GM23338 (cell line): ENCODE measurements at regions not wholly inside any gene's neighbourhood (a gene's known extent, or its start where the extent isn't known, plus 50 kb on each side); places are given as distances from the start of the nearest gene placed in this dataset.

ENCODE experiments used
- ATAC-seq: fragments of 200-7000 bp; cut with Tn5 transposase; 3 replicates; pipeline ENCODE4 v1.9.1; 2020
- DNase-seq: peaks from one replicate; pipeline ENCODE4 v3.0.0-alpha.2; 2015; ENCODE audit warnings: low spot score
- H2AFZ ChIP-seq: fragments of 200-600 bp; sonication (generic); 2 replicates; pipeline ENCODE4 v1.8.0; 2016; ENCODE audit warnings: antibody characterized with exemption, mild to moderate bottlenecking, moderate library complexity
- H3F3A ChIP-seq: fragments of 200-600 bp; sonication (generic); replicated peaks from 2 replicates; pipeline ENCODE4 v1.8.0; 2017; ENCODE audit warnings: antibody characterized with exemption, mixed run types, low read depth
- H3K27ac ChIP-seq: fragments of 200-600 bp; sonication (generic); 2 replicates; pipeline ENCODE4 v1.6.1; 2016; ENCODE audit warnings: low read depth
- H3K27me3 ChIP-seq: fragments of 200-600 bp; sonication (generic); 2 replicates; pipeline ENCODE4 v1.8.0; 2016; ENCODE audit warnings: mild to moderate bottlenecking, mixed run types, moderate library complexity; ENCODE audit not compliant: insufficient read depth
- H3K36me3 ChIP-seq: fragments of 200-600 bp; sonication (generic); 2 replicates; pipeline ENCODE4 v1.8.0; 2016; ENCODE audit warnings: mild to moderate bottlenecking; ENCODE audit not compliant: insufficient read depth
- H3K4me1 ChIP-seq: fragments of 200-600 bp; sonication (generic); 2 replicates; pipeline ENCODE4 v1.8.0; 2016; ENCODE audit warnings: mild to moderate bottlenecking, moderate library complexity; ENCODE audit not compliant: insufficient read depth
- H3K4me2 ChIP-seq: fragments of 200-600 bp; sonication (generic); 2 replicates; pipeline ENCODE4 v1.7.1; 2017; ENCODE audit warnings: mixed run types
- H3K4me3 ChIP-seq: fragments of 200-600 bp; sonication (generic); 2 replicates; pipeline ENCODE4 v1.6.1; 2016; ENCODE audit warnings: mixed run types
- H3K79me2 ChIP-seq: fragments of 200-600 bp; sonication (generic); replicated peaks from 2 replicates; pipeline ENCODE4 v1.8.0; 2017; ENCODE audit warnings: mild to moderate bottlenecking; ENCODE audit not compliant: insufficient read depth
- H3K9me2 ChIP-seq: fragments of 200-600 bp; sonication (generic); 2 replicates; pipeline ENCODE4 v1.8.0; 2017; ENCODE audit not compliant: insufficient read depth
- H4K20me1 ChIP-seq: fragments of 200-600 bp; sonication (generic); replicated peaks from 2 replicates; pipeline ENCODE4 v1.8.0; 2017; ENCODE audit warnings: mild to moderate bottlenecking; ENCODE audit not compliant: insufficient read depth
- H3K27ac Mint-ChIP-seq: 2 replicates; pipeline ENCODE4 v1.8.0; 2020; ENCODE audit warnings: inconsistent platforms, mild to moderate bottlenecking, moderate library complexity, mixed read lengths
- H3K27me3 Mint-ChIP-seq: 3 replicates; pipeline ENCODE4 v1.8.0; 2022; ENCODE audit warnings: low read depth, mild to moderate bottlenecking, moderate library complexity, mixed read lengths, inconsistent platforms; ENCODE audit not compliant: insufficient read depth, poor library complexity
- H3K36me3 Mint-ChIP-seq: 3 replicates; pipeline ENCODE4 v1.8.0; 2021; ENCODE audit warnings: low read depth, mild to moderate bottlenecking, inconsistent platforms, moderate library complexity, mixed read lengths
- H3K4me1 Mint-ChIP-seq: 3 replicates; pipeline ENCODE4 v1.8.0; 2020; ENCODE audit warnings: mild to moderate bottlenecking, inconsistent platforms, mixed read lengths
- H3K4me3 Mint-ChIP-seq: 3 replicates; pipeline ENCODE4 v1.8.0; 2021; ENCODE audit warnings: moderate library complexity, mild to moderate bottlenecking, inconsistent platforms, mixed read lengths
- H3K9me3 Mint-ChIP-seq: 3 replicates; pipeline ENCODE4 v1.8.0; 2020; ENCODE audit warnings: moderate library complexity, mild to moderate bottlenecking, inconsistent platforms, mixed read lengths
- NANOG ChIP-seq: IDR thresholded peaks from 2 replicates; pipeline ENCODE4 v1.6.1; 2016; ENCODE audit warnings: antibody characterized with exemption, borderline replicate concordance
- STAT1 ChIP-seq: IDR thresholded peaks from one replicate; pipeline ENCODE4 v1.6.1; 2016; ENCODE audit warnings: antibody characterized with exemption; ENCODE audit not compliant: unreplicated experiment
- TF ChIP-seq, protein P1 (sequence below): fragments of 250-450 bp; sonication (Bioruptor Pico); IDR thresholded peaks from 2 replicates; pipeline ENCODE4 v1.5.0; 2020; ENCODE audit warnings: mild to moderate bottlenecking, moderate library complexity
- TF ChIP-seq, protein P2 (sequence below): IDR thresholded peaks from one replicate; pipeline ENCODE4 v1.6.1; 2018; ENCODE audit warnings: antibody characterized with exemption; ENCODE audit not compliant: unreplicated experiment

DNA sequence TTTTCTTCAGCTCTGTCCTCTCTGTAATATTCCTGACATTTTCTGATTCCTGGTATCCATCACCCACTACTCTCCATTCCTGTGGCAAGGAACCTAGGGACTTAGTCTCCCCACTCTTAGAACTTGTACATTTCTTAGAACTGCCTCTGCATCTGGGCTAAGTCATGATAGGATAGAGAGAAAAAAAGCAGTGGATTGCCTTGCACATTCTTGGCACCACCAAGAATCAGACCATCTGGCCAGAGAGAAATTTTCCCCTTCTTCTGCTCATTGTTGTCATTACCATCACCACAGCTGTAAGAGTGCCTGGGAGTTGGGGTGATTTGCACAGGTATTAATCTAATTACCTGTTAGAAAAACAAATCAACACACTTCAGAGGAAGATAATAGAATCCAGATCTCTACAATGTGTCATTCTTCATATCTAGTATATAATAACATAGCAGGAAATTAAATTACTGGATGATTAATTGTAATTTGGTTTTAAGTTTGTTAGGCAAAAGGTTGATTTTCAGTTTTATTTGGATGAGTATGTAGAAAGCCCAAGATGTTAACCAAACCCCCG lies 264.8 kb upstream of the ZPLD1 start (continued):
- TF ChIP-seq, protein P1, sequence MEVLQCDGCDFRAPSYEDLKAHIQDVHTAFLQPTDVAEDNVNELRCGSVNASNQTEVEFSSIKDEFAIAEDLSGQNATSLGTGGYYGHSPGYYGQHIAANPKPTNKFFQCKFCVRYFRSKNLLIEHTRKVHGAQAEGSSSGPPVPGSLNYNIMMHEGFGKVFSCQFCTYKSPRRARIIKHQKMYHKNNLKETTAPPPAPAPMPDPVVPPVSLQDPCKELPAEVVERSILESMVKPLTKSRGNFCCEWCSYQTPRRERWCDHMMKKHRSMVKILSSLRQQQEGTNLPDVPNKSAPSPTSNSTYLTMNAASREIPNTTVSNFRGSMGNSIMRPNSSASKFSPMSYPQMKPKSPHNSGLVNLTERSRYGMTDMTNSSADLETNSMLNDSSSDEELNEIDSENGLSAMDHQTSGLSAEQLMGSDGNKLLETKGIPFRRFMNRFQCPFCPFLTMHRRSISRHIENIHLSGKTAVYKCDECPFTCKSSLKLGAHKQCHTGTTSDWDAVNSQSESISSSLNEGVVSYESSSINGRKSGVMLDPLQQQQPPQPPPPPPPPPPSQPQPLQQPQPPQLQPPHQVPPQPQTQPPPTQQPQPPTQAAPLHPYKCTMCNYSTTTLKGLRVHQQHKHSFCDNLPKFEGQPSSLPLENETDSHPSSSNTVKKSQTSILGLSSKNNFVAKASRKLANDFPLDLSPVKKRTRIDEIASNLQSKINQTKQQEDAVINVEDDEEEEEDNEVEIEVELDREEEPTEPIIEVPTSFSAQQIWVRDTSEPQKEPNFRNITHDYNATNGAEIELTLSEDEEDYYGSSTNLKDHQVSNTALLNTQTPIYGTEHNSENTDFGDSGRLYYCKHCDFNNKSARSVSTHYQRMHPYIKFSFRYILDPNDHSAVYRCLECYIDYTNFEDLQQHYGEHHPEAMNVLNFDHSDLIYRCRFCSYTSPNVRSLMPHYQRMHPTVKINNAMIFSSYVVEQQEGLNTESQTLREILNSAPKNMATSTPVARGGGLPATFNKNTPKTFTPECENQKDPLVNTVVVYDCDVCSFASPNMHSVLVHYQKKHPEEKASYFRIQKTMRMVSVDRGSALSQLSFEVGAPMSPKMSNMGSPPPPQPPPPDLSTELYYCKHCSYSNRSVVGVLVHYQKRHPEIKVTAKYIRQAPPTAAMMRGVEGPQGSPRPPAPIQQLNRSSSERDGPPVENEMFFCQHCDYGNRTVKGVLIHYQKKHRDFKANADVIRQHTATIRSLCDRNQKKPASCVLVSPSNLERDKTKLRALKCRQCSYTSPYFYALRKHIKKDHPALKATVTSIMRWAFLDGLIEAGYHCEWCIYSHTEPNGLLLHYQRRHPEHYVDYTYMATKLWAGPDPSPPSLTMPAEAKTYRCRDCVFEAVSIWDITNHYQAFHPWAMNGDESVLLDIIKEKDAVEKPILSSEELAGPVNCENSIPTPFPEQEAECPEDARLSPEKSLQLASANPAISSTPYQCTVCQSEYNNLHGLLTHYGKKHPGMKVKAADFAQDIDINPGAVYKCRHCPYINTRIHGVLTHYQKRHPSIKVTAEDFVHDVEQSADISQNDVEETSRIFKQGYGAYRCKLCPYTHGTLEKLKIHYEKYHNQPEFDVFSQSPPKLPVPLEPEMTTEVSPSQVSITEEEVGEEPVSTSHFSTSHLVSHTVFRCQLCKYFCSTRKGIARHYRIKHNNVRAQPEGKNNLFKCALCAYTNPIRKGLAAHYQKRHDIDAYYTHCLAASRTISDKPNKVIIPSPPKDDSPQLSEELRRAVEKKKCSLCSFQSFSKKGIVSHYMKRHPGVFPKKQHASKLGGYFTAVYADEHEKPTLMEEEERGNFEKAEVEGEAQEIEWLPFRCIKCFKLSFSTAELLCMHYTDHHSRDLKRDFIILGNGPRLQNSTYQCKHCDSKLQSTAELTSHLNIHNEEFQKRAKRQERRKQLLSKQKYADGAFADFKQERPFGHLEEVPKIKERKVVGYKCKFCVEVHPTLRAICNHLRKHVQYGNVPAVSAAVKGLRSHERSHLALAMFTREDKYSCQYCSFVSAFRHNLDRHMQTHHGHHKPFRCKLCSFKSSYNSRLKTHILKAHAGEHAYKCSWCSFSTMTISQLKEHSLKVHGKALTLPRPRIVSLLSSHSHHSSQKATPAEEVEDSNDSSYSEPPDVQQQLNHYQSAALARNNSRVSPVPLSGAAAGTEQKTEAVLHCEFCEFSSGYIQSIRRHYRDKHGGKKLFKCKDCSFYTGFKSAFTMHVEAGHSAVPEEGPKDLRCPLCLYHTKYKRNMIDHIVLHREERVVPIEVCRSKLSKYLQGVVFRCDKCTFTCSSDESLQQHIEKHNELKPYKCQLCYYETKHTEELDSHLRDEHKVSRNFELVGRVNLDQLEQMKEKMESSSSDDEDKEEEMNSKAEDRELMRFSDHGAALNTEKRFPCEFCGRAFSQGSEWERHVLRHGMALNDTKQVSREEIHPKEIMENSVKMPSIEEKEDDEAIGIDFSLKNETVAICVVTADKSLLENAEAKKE (CRISPR knock-in tag): no peak
- no peak for TF ChIP-seq NANOG

DNA sequence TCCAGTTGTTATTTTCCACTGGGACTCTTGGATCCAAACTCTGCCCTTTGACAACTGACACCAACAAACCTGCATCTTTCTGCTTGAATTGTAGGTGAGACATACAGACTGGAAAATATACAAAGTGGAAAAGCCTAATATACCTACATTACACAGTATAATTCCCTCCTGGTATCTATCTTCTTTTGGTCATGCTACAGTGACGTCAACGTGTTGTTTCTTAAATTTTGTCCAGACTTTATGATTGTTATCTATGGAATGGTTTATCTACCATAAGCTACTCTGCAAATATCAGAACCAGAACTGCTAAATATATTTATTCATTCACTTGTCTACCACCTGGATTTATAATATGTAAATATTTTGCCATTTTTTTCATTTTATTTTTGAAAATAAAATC lies 264.3 kb upstream of the ZPLD1 start:
- ATAC-seq: no peak
- Histone ChIP-seq H3K27me3 (no peaks in the 10 kb centered on the region), H3K9me2 (no peaks in the 10 kb centered on the region; the same call in 1 of the 2 replicates), H4K20me1 (no peaks in the 10 kb centered on the region), H2AFZ (no peak overlapping the region), H3K27ac (no peak overlapping the region), H3K4me3 (no peak overlapping the region), H3F3A (no peaks in the 10 kb centered on the region), H3K4me1 (no peaks in the 10 kb centered on the region), H3K79me2 (no peaks in the 10 kb centered on the region), H3K36me3 (no peaks in the 10 kb centered on the region), H3K4me2 (no peak overlapping the region)
- DNase-seq: no peak
- H3K4me1 Mint-ChIP-seq: no peaks in the 10 kb centered on the region
- H3K27me3 Mint-ChIP-seq: no peaks in the 10 kb centered on the region
- H3K27ac Mint-ChIP-seq: no peak overlapping the region
- no peak overlapping the region for H3K4me3 Mint-ChIP-seq
- no peaks in the 10 kb centered on the region for H3K9me3 Mint-ChIP-seq
- H3K36me3 Mint-ChIP-seq: no peaks in the 10 kb centered on the region
- TF ChIP-seq, protein P1 (CRISPR knock-in tag): no peak
- TF ChIP-seq, protein P2, sequence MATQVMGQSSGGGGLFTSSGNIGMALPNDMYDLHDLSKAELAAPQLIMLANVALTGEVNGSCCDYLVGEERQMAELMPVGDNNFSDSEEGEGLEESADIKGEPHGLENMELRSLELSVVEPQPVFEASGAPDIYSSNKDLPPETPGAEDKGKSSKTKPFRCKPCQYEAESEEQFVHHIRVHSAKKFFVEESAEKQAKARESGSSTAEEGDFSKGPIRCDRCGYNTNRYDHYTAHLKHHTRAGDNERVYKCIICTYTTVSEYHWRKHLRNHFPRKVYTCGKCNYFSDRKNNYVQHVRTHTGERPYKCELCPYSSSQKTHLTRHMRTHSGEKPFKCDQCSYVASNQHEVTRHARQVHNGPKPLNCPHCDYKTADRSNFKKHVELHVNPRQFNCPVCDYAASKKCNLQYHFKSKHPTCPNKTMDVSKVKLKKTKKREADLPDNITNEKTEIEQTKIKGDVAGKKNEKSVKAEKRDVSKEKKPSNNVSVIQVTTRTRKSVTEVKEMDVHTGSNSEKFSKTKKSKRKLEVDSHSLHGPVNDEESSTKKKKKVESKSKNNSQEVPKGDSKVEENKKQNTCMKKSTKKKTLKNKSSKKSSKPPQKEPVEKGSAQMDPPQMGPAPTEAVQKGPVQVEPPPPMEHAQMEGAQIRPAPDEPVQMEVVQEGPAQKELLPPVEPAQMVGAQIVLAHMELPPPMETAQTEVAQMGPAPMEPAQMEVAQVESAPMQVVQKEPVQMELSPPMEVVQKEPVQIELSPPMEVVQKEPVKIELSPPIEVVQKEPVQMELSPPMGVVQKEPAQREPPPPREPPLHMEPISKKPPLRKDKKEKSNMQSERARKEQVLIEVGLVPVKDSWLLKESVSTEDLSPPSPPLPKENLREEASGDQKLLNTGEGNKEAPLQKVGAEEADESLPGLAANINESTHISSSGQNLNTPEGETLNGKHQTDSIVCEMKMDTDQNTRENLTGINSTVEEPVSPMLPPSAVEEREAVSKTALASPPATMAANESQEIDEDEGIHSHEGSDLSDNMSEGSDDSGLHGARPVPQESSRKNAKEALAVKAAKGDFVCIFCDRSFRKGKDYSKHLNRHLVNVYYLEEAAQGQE: no peak
- no peak for TF ChIP-seq STAT1
